ENCODE measurements at regions not wholly inside any gene's neighbourhood (a gene's known extent, or its start where the extent isn't known, plus 50 kb on each side); places are given as distances from the start of the nearest gene placed in this dataset.

GRCh38 chr4:119731778-119732177 is 103.2 kb upstream of the PDE5A start:
- TF ChIP-seq CTCF (conservative IDR thresholded peaks at IDR 0.05; ENCODE audit: low read depth, low read length), result no peak
- no peak for TF ChIP-seq MXI1 (IDR thresholded peaks at IDR 0.05; ENCODE audit: borderline replicate concordance, low read depth, low read length)
- no peak for TF ChIP-seq SMC3 (IDR thresholded peaks at IDR 0.05; ENCODE audit: low read depth, low read length)
- no peak for TF ChIP-seq FOS (IDR thresholded peaks at IDR 0.05; ENCODE audit: low read depth, low read length)
- no peak for TF ChIP-seq ELK1 (IDR thresholded peaks at IDR 0.05; ENCODE audit: borderline replicate concordance, low read depth, low read length)
- no peak for TF ChIP-seq USF2 (IDR thresholded peaks at IDR 0.05; ENCODE audit: low read depth, low read length)
- TF ChIP-seq RAD21 (IDR thresholded peaks at IDR 0.05; ENCODE audit: low read length), result no peak
